Panc1 (cell line): ENCODE measurements at regions not wholly inside any gene's neighbourhood (a gene's known extent, or its start where the extent isn't known, plus 50 kb on each side); places are given as distances from the start of the nearest gene placed in this dataset.

Experiments used
- ATAC-seq: fragments of 200-7000 bp; cut with Tn5 transposase; 2 replicates; pipeline ENCODE4 v1.9.1; 2020; ENCODE audit warnings: mild to moderate bottlenecking, moderate library complexity
- BruUV-seq: library from RNA; stranded (reverse); fragments of 400-500 nt; replicated peaks from 2 replicates; lab custom pipeline; 2021; lab: Mats Ljungman, UMichigan
- CTCF ChIA-PET: fragments of 300-600 bp; sonication (Branson Sonifier 250); formaldehyde crosslinking; loops from one replicate; lab custom pipeline; 2022; ENCODE audit warnings: antibody characterized with exemption; lab: Charles Lee
- POLR2A ChIA-PET: fragments of 300-600 bp; sonication (Branson Sonifier 250); formaldehyde crosslinking; loops from one replicate; lab custom pipeline; 2022; ENCODE audit warnings: antibody characterized with exemption; lab: Charles Lee
- DNase-seq: peaks from one replicate; pipeline ENCODE4 v3.0.0-alpha.2; 2010; ENCODE audit warnings: low read depth, low spot score
- H3K27ac ChIP-seq: 2 replicates; pipeline ENCODE4 v1.5.1; 2011; ENCODE audit warnings: mild to moderate bottlenecking, low read length, inconsistent platforms
- H3K27me3 ChIP-seq: fragments of 200-500 bp; sonication (Bioruptor generic); 2 replicates; pipeline ENCODE4 v1.6.0; 2014; ENCODE audit warnings: low read length, inconsistent platforms; ENCODE audit not compliant: control insufficient read depth, insufficient read depth
- H3K36me3 ChIP-seq: fragments of 200-500 bp; sonication (Bioruptor generic); 2 replicates; pipeline ENCODE4 v1.5.1; 2014; ENCODE audit warnings: inconsistent platforms, mild to moderate bottlenecking, low read length, moderate library complexity; ENCODE audit not compliant: control insufficient read depth, insufficient read depth
- H3K4me1 ChIP-seq: 2 replicates; pipeline ENCODE4 v1.5.1; 2011; ENCODE audit warnings: inconsistent platforms, mild to moderate bottlenecking, low read length, moderate library complexity; ENCODE audit not compliant: control insufficient read depth, insufficient read depth
- H3K4me3 ChIP-seq, 2 experiments: 2 replicates each; pipeline ENCODE4 v1.5.1; 2011 to 2012; ENCODE audit warnings: low read depth in 2 of 2, low read length in 2 of 2, mild to moderate bottlenecking in 2 of 2, inconsistent platforms in 1 of 2, moderate library complexity in 1 of 2
- H3K9me3 ChIP-seq: fragments of 200-500 bp; sonication (Bioruptor generic); 2 replicates; pipeline ENCODE4 v1.5.1; 2014; ENCODE audit warnings: low read depth, mild to moderate bottlenecking, inconsistent platforms, low read length, moderate library complexity; ENCODE audit not compliant: control insufficient read depth, insufficient read depth
- CTCF ChIP-seq: fragments of 450-650 bp; IDR thresholded peaks from 2 replicates; pipeline ENCODE4 v1.5.1; 2017; ENCODE audit warnings: mild to moderate bottlenecking
- POLR2AphosphoS5 ChIP-seq: IDR thresholded peaks from 2 replicates; pipeline ENCODE4 v1.6.1; 2012; ENCODE audit warnings: mild to moderate bottlenecking, low read depth, low read length, moderate library complexity
- REST ChIP-seq, 2 experiments: IDR thresholded peaks; 2 replicates each; pipeline ENCODE4 v1.6.1; 2011 to 2012; ENCODE audit warnings: low read depth in 2 of 2, control low read depth in 1 of 2, low read length in 1 of 2, mild to moderate bottlenecking in 1 of 2, moderate library complexity in 1 of 2; ENCODE audit not compliant: insufficient read depth in 1 of 2
- SIN3A ChIP-seq: IDR thresholded peaks from 2 replicates; pipeline ENCODE4 v1.6.1; 2012; ENCODE audit warnings: low read depth, mild to moderate bottlenecking, low read length, moderate library complexity, borderline replicate concordance; ENCODE audit not compliant: insufficient read depth
- TCF7L2 ChIP-seq: IDR thresholded peaks from 2 replicates; pipeline ENCODE4 v1.6.1; 2011; ENCODE audit warnings: mild to moderate bottlenecking, low read depth, low read length, inconsistent platforms
- in situ Hi-C: cut with HindIII; loops from 2 replicates; pipeline ENCODE4 v1.10.0; 2016; ENCODE audit warnings: low sequenced_read_pairs, low pct_unique_long_range_greater_than_20kb
- intact Hi-C: fragments of 100-400 bp; cut with micrococcal nuclease; formaldehyde crosslinking; loops from one replicate; pipeline ENCODE4 v1.10.0; 2022; ENCODE audit not compliant: unreplicated experiment

DNA sequence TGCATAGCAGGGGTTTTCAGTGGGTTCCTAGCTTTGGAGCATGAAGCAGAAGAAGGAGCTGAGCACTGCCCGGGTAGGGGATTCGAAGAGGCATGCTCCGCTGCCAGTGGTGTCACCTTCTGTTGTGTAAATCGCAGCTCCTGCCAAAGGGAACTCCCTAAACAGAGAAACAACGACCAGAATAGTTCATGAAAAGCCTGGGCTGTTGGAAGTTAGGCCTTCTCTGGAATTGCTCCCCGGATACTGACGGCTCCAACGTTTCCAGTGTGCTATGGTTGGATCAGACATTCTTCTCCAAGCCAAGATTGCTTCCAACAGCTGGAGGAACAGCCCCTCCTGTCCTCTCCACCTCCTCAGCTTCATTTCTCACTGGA lies 546.0 kb upstream of the FZD8 start:
- Histone ChIP-seq H3K9me3 (peaks cover 4% of the 10 kb centered on the region; the same call in 1 of the 2 replicates), H3K36me3 (no peaks in the 10 kb centered on the region), H3K4me3 (no peak overlapping the region), H3K27me3 (no peaks in the 10 kb centered on the region), H3K27ac (no peak overlapping the region), H3K4me1 (no peaks in the 10 kb centered on the region)
- no TSS peak for BruUV-seq
- intact Hi-C loops: no loop called here
- CTCF ChIA-PET: no interaction called here
- POLR2A ChIA-PET: no interaction called here
- no peak for DNase-seq
- ATAC-seq: no peak
- TF ChIP-seq POLR2AphosphoS5 (no peak), REST (IDR thresholded peaks at IDR 0.05; ENCODE audit: insufficient read depth in 1 of 2, low read depth in 2 of 2, low read length in 1 of 2) (no peak), CTCF (no peak), SIN3A (no peak), TCF7L2 (no peak)
- in situ Hi-C loops: no loop called here

DNA sequence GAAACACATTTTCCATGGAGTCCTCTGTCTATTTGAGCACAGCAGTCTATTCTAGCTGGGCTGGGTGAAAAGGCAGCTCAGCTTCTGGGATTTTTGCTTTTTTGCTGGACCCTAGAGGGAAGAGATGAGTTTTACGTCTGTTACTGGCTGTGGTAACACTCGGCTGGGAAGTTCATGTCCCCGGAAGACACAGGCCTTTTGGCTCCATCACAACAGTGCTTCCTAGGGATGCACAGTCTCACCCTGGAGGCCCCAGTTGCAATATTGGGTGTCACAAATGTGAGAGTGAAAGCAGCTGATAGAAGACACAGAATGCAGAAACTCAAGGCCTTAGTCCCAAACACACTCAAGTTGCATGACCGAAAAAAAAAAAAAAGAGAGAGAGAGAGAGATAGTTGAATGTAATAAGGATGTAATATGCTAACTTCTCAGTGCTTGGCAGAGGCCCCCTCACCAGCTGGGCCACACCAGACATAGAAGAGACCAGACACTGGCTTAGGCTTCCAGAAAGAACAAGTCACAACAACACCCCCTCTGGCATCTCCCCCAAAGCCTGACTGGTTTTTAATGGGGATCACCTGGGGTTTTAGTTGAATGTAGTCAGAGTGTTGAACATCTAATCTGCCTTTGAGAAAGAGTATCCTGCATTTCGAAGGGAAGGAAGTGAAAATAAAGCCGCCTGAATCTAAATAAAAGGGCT lies 545.4 kb upstream of the FZD8 start:
- POLR2A ChIA-PET: no interaction called here
- in situ Hi-C loops: no loop called here
- BruUV-seq: no TSS peak
- TF ChIP-seq SIN3A: no peak
- DNase-seq (no peak), ATAC-seq (no peak)
- intact Hi-C loops: no loop called here
- peaks cover 4% of the 10 kb centered on the region; the same call in 1 of the 2 replicates for H3K9me3 ChIP-seq
- H3K36me3 ChIP-seq: no peaks in the 10 kb centered on the region
- H3K4me3 ChIP-seq: no peak overlapping the region
- CTCF ChIA-PET: no interaction called here
- H3K27ac ChIP-seq: no peak overlapping the region
- H3K27me3 ChIP-seq: no peaks in the 10 kb centered on the region
- H3K4me1 ChIP-seq: no peaks in the 10 kb centered on the region

DNA sequence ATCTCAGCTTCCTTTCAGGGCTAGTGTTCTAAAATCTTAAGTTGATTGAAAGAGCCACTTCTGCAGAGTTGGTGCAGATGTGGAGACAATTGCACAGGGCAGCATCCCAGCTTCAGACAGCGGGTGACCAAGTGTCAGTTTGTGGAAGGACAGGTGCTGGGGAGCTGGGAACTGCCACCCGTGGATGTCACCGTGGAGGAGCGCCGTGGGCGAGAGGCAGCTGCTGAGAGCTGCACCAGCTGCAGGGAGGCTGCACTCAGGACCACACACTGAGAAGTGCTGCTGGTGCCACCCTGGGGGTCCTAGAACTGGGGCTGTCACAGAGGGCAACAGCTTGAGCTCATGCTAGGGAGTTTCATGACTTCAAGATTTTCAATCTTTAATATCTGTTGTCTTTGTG lies 543.0 kb upstream of the FZD8 start:
- TF ChIP-seq CTCF (no peak), POLR2AphosphoS5 (no peak), REST (IDR thresholded peaks at IDR 0.05; ENCODE audit: insufficient read depth in 1 of 2, low read depth in 2 of 2, low read length in 1 of 2) (no peak), TCF7L2 (no peak), SIN3A (no peak)
- intact Hi-C loops: no loop called here
- Histone ChIP-seq H3K27ac (no peak overlapping the region), H3K4me1 (no peaks in the 10 kb centered on the region), H3K9me3 (no peaks in the 10 kb centered on the region), H3K4me3 (no peak overlapping the region), H3K36me3 (no peaks in the 10 kb centered on the region), H3K27me3 (no peaks in the 10 kb centered on the region)
- in situ Hi-C loops: no loop called here
- ChIA-PET POLR2A (interaction anchor here (0.6 kb wide), 1 partner anchor 16 kb away, joined by 4 read pairs; no protein-coding TSS in a partner anchor), CTCF (no interaction called here)
- ATAC-seq (no peak), DNase-seq (no peak)
- no TSS peak for BruUV-seq
